Upper lobe of right lung (tissue), 1 donor: ENCODE measurements at regions not wholly inside any gene's neighbourhood (a gene's known extent, or its start where the extent isn't known, plus 50 kb on each side); places are given as distances from the start of the nearest gene placed in this dataset.
A peak's percentile ranks its signal among the peaks of the same experiment; 100 is the strongest.

Experiments used
- ATAC-seq: fragments of 200-7000 bp; cut with Tn5 transposase; one replicate; pipeline ENCODE4 v1.9.1; 2020; ENCODE audit warnings: mild to moderate bottlenecking, moderate library complexity
- DNase-seq: peaks from one replicate; pipeline ENCODE4 v3.0.0-alpha.2; 2020
- H3K27ac ChIP-seq: fragments of 200-600 bp; one replicate; pipeline ENCODE4 v1.8.0; 2022
- H3K27me3 ChIP-seq: fragments of 200-600 bp; one replicate; pipeline ENCODE4 v1.8.0; 2022; ENCODE audit warnings: mild to moderate bottlenecking
- H3K36me3 ChIP-seq: fragments of 200-600 bp; one replicate; pipeline ENCODE4 v1.8.0; 2022
- H3K4me1 ChIP-seq: fragments of 200-600 bp; one replicate; pipeline ENCODE4 v1.8.0; 2022
- H3K4me3 ChIP-seq: fragments of 200-600 bp; one replicate; pipeline ENCODE4 v1.8.0; 2022; ENCODE audit warnings: mild to moderate bottlenecking
- H3K9me3 ChIP-seq: fragments of 200-600 bp; one replicate; pipeline ENCODE4 v1.8.0; 2022
- CTCF ChIP-seq: fragments of 200-600 bp; IDR thresholded peaks from one replicate; pipeline ENCODE4 v1.8.0; 2022; ENCODE audit warnings: antibody characterized with exemption
- intact Hi-C: fragments of 100-400 bp; cut with DNase I; formaldehyde crosslinking; loops from one replicate; pipeline ENCODE4 v1.11.0; 2022
- donor health status: DM: no; HTN: yes; CAD: no; lungs with severe emphysema.

GRCh38 chr17:70317421-70317820 lies 148.1 kb downstream of the KCNJ2 start:
- Histone ChIP-seq H3K9me3 (no peaks in the 10 kb centered on the region), H3K4me3 (no peak overlapping the region), H3K36me3 (no peaks in the 10 kb centered on the region), H3K27me3 (no peaks in the 10 kb centered on the region), H3K27ac (no peak overlapping the region), H3K4me1 (no peaks in the 10 kb centered on the region)
- no peak for TF ChIP-seq CTCF
- ATAC-seq (no peak), DNase-seq (no peak)
- intact Hi-C loops, result no loop called here

DNA sequence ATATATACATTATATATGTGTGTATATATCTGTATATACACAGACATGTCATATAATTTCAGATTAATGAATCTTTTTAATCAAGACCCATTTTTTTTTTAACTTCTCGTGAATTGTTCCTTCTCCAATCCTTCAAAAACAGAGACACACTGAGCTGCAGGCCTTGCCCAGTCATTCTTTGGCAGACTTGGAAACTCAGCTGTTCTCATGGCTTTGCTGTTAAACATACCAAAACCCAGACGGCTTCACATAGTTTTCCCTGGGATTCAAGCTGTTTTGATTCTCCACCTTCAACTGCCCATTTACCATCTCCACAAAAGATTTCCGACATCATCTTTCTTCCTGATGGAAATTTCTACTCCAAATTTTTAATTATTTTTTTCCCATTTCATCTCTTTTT lies 148.7 kb downstream of the KCNJ2 start:
- DNase-seq (no peak), ATAC-seq (no peak)
- TF ChIP-seq CTCF, result no peak
- intact Hi-C loops, result no loop called here
- no peaks in the 10 kb centered on the region for H3K9me3 ChIP-seq
- H3K36me3 ChIP-seq, result no peaks in the 10 kb centered on the region
- no peak overlapping the region for H3K4me3 ChIP-seq
- H3K27me3 ChIP-seq, result no peaks in the 10 kb centered on the region
- no peak overlapping the region for H3K27ac ChIP-seq
- no peaks in the 10 kb centered on the region for H3K4me1 ChIP-seq

GRCh38 chr17:70319516-70319915 lies 150.2 kb downstream of the KCNJ2 start:
- DNase-seq (no peak), ATAC-seq (no peak)
- H3K27me3 ChIP-seq, result no peaks in the 10 kb centered on the region
- no peak overlapping the region for H3K27ac ChIP-seq
- H3K36me3 ChIP-seq, result no peaks in the 10 kb centered on the region
- intact Hi-C loops, result no loop called here
- H3K4me1 ChIP-seq, result no peaks in the 10 kb centered on the region
- no peaks in the 10 kb centered on the region for H3K9me3 ChIP-seq
- no peak for TF ChIP-seq CTCF
- no peak overlapping the region for H3K4me3 ChIP-seq

- peak; percentile 66 for DNase-seq
- Histone ChIP-seq H3K27me3 (no peaks in the 10 kb centered on the region), H3K4me1 (no peaks in the 10 kb centered on the region), H3K4me3 (no peak overlapping the region), H3K27ac (no peak overlapping the region), H3K36me3 (no peaks in the 10 kb centered on the region), H3K9me3 (no peaks in the 10 kb centered on the region)
- intact Hi-C loops, result no loop called here
- no peak for TF ChIP-seq CTCF
- ATAC-seq, result peak; percentile 67
Observed at GRCh38 chr17:70320673-70321345, 151.5 kb downstream of the KCNJ2 start.

DNA sequence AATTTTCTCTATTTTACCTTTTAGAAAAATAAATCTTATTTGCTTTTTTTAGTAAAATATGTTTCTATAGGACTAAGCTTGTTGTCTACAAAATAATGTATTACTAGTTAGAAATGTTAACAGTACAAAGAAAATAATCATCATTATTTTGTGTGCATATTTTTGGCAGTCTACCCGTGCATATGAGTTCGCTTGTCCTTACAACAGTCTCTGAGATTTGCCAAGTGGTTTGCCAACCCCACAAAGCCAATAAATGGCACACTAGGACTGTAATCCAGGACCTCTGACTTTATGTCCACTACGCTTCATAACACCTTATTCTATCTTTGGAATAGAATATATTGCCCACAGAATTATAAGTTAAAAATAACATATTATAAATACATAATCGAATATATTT lies 152.0 kb downstream of the KCNJ2 start:
- no peak for TF ChIP-seq CTCF
- Histone ChIP-seq H3K27me3 (no peaks in the 10 kb centered on the region), H3K4me3 (no peak overlapping the region), H3K27ac (no peak overlapping the region), H3K36me3 (no peaks in the 10 kb centered on the region), H3K4me1 (no peaks in the 10 kb centered on the region), H3K9me3 (no peaks in the 10 kb centered on the region)
- DNase-seq, result no peak
- ATAC-seq, result no peak
- intact Hi-C loops, result no loop called here

GRCh38 chr17:70323269-70323668 lies 153.9 kb downstream of the KCNJ2 start:
- no peaks in the 10 kb centered on the region for H3K36me3 ChIP-seq
- no peaks in the 10 kb centered on the region for H3K27me3 ChIP-seq
- no peaks in the 10 kb centered on the region for H3K4me1 ChIP-seq
- H3K9me3 ChIP-seq, result no peaks in the 10 kb centered on the region
- TF ChIP-seq CTCF, result no peak
- peak; percentile 46 for ATAC-seq
- no peak overlapping the region for H3K27ac ChIP-seq
- DNase-seq, result no peak
- intact Hi-C loops, result no loop called here
- H3K4me3 ChIP-seq, result no peak overlapping the region
